Renal cortex interstitium (tissue), 11 donors: ENCODE measurements at regions not wholly inside any gene's neighbourhood (a gene's known extent, or its start where the extent isn't known, plus 50 kb on each side); places are given as distances from the start of the nearest gene placed in this dataset.
"Not testable (repeated sequence)": the region's sequence is repeated elsewhere in the genome, so short reads cannot be mapped to it uniquely, and the experiment has no call there.

ENCODE experiments used
- DNase-seq, 11 donors: peaks; one replicate each; pipeline ENCODE4 v3.0.0-alpha.2; 2013; ENCODE audit warnings: low read depth in 9 of 11, low spot score in 4 of 11; ENCODE audit errors: extremely low read depth in 1 of 11

DNA sequence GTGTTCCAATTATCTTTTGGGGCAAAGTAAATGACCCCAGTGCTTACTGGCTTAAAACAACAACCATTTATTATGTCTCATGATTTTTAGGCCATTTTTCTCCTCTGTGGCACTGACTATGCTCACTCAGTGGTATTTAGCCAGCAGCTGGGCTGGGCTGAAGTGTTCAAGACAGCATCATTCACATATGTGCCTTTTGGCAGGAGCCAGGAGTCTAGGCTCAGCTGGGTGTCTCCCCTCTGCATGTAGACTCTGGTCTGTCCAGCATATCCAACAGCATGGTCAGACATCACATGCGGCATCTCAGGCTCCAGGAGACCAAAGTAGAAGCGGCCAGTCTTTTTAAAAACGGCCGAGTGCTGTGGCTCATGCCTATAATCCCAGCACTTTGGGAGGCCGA is 120.3 kb upstream of the TOP1 start:
- no peak for DNase-seq

DNA sequence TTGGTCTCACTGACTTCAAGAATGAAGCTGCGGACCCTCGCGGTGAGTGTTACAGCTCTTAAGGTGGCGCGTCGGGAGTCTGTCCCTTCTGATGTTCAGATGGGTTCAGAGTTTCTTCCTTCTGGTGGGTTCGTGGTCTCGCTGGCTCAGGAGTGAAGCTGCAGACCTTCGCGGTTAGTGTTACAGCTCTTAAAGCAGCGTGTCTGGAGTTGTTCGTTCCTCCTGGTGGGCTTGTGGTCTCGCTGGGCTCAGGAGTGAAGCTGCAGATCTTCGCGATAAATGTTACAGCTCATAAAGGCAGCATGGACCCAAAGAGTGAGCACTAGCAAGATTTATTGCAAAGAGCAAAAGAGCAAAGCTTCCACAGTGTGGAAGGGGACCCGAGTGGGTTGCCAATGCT is 119.1 kb upstream of the TOP1 start:
- not testable (repeated sequence) for DNase-seq

DNA sequence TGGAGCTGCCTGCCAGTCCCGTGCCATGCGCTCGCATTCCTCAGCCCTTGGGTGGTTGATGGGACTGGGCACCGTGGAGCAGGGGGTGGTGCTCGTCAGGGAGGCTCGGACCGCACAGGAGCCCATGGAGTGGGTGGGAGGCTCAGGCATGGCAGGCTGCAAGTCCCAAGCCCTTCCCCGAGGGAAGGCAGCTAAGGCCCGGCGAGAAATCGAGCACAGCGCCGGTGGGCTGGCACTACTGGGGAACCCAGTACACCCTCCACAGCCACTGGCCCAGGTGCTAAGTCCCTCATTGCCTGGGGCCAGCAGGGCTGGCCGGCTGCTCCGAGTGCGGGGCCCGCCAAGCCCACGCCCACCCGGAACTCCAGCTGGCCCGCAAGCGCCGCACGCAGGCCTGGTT is 118.2 kb upstream of the TOP1 start:
- DNase-seq = not testable (repeated sequence)

DNA sequence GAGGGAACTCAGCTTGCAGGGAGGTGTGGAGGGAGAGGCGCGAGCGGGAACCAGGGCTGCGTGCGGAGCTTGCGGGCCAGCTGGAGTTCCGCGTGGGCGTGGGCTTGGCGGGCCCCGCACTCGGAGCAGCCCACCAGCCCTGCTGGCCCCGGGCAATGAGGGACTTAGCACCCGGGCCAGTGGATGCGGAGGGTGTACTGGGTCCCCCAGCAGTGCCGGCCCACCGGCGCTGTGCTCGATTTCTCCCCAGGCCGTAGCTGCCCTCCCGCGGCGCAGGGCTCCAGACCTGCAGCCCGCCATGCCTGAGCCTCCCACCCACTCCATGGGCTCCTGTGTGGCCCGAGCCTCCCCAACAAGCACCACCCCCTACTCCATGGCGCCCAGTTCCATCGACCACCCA is 117.5 kb upstream of the TOP1 start:
- DNase-seq = not testable (repeated sequence)

DNA sequence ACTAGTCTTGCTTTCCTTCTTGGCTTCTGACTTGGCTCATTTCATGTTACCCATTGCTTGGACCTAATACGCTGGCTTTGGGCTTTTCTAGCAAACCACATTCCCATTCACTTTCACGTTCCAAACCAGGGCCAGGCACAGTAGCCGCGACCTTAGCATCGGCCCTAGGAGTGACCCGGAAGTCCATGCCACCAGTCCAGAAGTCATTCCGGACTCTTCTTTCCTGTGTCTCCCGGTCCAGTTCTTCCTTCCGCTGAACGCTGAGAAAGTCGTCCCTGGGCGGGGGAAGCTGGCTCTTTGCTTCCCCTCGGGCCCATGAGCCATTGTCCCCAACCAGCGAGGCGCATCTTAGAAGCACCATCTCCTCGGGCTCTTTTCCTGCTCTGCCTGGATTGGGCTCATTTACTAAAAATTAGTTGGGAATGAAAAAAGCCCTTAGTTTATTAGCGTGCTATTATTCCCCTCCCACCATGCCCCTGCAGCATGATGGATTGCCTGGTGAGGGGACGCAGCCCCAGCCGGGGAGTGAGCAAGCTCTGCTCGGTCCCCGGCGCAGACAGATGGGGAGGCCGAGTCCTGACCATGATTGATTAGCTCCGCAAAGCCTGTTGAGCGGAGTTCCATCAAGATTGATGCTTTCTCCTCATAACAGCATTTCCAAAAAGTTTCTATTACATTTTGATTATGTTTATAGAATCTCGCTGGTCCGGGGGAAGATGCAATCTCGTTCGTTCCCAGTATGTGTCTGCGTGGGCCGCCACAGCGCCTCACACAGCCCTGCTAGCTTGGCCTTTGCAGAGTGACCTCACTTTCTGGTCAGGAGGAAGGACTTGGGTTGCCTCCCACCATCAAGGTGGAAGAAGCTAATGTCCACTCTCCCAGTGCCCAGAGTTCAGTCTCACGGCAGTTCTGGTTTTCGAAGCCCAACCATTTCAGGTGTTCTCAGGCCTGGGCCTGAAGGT is 115.1 kb upstream of the TOP1 start:
- no peak for DNase-seq

DNA sequence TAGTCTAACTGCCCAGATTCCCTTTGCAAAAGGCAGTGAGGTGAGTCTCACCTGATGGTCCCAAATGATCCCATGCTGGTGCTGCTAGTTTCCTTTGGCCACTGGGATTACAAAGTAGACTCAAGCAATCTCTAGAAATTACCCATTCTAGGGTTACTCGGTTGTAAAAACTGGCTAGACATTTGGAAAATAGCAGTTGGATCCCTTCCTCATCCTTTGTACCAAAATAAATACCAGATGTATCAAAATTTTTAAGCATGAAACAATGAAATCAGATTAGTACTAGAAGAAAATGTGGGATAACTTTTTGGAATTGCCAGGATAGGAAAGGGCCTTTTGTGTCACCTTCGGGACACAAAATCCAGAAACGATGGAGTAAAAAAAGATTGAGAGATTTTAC is 112.9 kb upstream of the TOP1 start:
- DNase-seq = no peak

DNA sequence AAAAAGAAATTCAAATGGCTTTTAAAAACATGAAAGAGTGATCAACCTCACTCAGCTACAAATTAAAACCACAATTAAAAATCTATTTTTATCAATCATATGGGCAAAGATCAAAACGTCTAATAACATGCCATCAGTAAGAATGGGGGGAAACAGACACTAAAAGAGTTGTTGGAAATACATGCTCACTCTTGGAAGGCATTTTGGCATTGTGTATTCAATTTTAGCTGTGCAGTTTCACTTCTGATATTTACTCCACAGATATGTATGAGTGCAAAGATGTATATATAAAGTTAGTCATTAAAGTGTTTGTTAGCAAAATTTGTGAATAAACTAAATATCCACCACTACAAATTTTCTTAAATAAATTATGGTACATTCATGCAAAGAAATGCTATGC is 112.3 kb upstream of the TOP1 start:
- DNase-seq = no peak

DNA sequence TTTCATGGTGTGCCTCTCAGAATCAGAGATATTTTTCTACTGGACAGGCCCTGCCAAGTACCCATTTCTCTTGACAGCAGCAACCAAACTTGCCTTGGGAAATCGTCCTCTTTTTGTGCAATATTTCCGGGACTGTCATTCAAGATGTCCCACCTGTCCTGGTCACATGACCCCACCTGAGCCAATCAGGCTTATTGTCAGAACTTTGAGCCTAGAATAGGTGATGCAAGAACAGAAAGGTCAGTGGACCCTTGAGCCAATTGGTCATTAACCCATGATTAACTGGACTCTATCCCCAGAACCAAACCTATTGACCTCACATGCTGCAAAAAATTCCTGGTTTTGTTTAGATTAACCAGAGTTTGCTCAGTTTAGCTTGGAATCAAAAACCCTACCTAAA is 108.3 kb upstream of the TOP1 start:
- no peak for DNase-seq

DNA sequence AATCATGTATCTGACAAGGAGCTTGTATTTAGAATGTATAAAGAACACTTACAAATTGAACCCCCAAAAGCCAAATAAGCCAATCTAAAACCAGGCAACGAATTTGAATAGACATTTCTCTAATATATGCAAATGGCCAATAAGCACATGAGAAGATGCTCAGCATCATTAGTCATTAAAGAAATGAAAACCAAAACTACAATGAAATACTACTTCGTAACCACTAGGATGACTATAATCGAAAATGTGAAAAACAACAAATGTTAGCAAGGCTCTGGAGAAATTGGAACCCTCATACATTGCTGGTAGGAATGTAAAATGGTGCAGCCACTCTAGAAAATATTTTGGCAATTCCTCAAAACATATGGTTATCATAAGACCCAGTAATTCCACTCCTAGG is 105.8 kb upstream of the TOP1 start:
- DNase-seq = no peak

DNA sequence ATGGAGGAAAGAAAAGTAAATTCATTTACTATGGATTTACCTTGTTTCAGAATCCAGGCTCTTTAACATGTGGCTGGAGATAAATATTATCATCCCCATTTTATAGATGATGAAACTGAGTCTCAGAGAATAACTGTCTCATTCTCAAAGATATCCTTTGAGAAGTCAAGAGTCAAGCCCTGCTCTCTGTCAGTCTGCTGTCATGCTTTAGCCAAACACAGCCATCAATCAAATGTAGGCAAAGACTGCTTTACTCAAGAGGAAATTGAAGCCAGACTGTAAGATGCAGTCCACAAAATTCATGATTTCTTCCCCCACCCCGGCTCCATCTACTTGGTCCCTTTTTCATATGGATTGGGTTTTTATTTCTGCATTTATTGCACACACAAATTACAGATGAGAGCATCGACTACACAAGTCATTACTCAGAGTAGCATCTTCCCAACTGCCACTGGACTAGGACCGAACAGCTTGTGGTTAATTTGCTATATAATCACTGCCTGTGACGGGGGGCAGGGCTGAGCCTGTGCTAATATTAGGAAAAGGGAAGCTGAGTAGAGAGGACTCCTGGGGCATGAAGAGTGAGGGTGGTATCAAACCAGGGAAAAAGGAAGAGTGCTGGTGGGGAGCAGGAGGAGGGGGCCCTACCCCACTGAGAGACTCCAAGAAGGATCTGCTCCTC is 102.7 kb upstream of the TOP1 start:
- DNase-seq = no peak

DNA sequence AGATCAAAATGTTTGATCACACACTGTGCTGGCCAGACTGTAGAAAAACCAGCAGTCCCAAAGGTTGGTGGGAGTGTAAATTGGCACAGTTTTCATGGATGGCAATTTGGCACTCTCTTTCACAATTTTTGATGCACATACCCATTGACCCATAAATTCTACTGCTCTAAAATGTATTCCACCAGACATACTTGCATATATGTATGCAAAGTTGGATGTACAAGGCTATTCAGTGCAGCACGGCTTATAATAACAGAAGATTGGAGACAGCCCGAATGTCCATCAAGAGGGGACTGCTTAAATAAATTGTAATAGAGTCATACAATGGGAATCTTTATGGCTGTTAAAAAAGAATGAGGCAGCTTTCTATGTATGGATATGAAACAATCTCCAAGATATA is 101.7 kb upstream of the TOP1 start:
- DNase-seq = no peak

DNA sequence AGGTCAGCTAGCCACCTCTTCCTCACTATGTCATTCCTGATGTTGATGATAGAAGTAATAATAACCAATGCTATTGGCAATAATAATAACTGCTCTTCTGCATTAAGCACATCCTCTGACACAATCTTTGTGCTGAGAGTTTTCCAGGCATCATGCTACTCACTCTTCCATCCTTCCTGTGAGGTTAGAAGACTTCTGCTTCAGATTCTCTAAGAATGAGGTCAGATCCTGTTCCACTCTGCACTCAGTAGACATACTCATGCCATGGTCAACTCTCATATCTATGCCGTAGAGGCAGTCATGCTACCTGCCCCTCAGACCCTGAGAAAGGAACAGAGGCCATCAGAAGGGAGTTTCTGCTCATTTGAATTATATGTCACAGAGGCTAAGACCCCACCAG is 98.1 kb upstream of the TOP1 start:
- no peak for DNase-seq

DNA sequence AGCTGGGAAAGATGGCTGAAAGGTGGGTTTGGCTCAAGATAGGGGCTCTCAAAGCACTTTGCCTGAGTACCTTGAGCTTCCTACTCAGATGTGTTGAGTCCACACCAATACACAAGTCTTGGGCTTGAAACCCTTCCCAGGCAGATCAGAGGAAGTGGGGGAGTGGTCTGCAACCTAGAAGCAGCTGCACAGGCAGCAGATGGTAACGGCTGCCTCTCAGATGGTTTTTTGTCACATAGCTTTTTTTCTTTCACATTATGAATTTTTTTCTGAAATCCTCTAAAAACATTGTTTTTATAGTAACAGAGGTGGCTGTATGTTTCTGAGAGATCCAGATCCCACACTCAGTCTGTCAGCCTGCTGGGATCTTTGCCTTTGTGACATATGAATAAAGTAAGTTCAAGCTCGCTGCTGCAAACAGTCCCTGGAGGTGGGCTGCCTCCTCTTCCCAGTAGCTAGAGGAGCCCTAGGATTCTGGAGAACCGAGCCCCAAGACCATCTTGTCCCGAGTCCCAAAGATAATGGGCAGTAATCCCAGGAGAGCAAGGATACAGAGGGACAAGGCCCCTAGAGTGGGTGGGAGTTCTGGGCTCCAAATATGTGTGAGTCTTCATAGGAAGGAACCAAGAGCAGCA is 97.1 kb upstream of the TOP1 start:
- DNase-seq = peak in 3 of 11 donors; percentile 36 to 45 (median 43)

DNA sequence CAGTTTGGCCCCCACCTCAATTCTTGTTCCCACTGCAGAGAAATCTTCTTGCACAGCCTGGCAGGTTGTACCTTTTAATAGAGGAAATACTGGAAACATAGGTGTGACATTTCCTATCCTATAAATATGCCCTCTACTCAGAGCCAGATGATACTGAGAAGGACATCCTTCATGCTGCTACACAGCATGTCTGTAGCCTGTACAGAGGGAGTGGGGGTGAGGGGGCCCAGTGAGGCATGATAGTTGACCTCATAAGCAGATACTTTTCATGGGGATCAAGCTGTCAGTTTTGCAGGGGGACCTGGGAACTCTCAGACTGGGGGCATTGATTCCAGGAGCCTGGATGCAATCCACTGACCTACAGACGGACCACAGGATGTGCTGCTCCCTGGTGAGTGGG is 96.2 kb upstream of the TOP1 start:
- no peak for DNase-seq

DNA sequence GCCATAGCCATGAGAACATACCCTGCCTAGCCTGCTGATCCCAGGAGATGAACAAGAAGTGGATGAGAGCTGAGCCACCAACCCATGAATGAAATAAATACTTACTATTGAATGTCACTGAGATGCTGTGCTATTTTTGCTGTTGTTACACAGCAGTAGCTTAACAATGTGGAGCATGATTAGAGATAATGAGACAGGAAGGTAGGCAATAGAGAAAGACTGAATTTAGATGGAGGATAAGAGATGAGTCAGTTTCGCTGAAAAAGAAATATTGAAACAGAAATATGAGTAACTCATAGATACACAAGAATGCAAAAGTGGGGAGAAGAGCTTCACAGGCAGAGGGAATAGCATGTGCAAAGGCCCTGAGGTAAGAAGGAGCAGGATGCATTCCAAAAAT is 94.9 kb upstream of the TOP1 start:
- no peak for DNase-seq

DNA sequence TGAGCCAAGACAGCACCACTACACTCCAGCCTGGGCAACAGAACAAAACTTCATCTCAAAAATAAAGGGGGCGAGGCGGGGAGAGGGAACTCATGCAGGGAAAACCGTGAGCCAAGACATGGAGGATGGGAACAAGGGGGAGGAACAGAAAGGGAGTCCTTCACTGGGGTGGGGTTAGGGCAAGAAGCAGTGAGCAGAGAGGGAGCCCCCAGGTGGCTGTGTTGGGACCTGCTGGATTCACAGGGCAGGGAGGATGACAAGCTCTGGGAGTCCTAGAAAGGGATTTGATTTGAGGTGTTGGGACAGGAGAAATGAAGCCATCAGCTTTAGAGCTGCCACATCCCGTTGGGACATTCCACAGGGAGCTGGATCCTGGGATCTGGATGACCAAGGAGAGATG is 90.6 kb upstream of the TOP1 start:
- no peak for DNase-seq

DNA sequence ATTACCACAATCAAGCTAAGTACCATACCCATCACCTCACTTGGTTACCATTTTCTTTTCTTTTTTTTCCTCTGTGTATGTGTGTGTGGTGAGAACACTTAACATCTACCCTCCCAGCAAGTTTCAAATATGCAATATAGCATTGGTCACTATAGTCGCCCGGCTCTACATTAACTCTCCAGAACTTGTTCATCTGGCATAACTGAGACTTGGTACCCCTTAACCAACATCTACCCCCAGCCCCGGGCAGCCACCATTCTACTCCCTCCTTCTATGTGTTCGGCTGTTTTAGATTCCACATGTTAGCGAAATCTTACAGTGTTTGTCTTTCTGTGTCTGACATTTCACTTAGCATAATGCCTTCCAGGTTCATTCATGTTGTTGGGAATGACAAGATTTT is 89.0 kb upstream of the TOP1 start:
- no peak for DNase-seq

DNA sequence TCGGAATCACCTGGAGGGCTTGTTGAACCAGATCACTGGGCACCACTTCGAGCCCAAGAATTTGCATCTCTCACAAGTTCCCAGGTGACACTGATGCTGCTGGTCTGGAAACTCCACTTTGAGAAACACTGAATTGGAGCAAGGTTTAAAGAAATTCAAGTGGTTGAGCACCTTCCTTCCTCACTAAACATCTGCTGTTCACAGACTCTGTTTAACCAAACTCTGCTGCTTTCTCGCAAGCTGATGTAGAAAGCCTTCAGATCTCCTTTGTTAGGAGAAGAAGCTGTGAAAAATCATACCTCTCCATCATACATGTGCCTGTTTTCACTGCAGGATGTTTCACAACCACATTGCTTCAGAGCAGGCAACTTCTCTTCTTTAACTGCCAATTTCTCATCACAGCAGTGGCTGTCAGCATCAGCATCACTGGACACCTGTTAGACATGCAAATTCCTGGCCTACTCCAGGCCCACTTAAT is 87.5 kb upstream of the TOP1 start:
- DNase-seq = no peak

DNA sequence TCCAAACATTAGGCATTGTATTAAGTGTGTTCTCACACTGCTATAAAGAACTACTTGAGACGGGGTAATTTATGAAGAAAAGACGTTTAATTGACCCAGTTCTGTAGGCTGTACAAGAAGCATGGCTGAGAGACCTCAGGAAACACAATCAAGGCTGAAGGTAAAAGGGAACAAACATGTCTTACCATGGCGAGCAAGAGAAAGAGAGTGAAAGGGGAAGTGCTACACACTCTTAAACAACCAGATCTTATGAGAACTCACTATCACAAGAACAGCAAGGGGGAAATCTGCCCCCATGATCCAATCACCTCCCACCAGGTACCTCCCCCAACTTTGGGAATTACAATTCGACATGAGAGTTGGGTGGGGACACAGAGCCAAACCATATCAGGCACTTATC is 86.6 kb upstream of the TOP1 start:
- DNase-seq = no peak

DNA sequence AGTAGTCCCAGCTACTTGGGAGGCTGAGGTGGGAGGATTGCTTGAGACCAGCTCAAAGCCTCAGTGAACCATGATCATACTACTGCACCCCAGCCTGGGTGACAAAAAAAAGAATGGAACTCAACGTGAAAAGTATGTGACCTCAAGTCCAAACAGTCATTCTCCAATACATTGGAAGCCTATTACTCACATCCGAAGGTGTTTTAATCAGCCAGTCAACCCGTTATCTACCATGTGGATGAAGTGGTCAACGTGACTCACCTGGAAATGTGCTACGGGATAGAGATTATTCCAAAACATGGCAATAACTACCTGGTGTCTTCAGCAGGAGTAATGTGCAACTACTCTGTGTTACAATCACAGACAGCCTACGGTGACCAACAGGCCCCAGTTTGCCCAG is 85.8 kb upstream of the TOP1 start:
- DNase-seq = no peak
